NCI-H2196 treated with DMSO at 0.1 percent for 48 hours (cell line): ENCODE measurements at regions not wholly inside any gene's neighbourhood (a gene's known extent, or its start where the extent isn't known, plus 50 kb on each side); places are given as distances from the start of the nearest gene placed in this dataset.
"Not testable (repeated sequence)": the region's sequence is repeated elsewhere in the genome, so short reads cannot be mapped to it uniquely, and the experiment has no call there.

Source experiments
- DNase-seq: peaks from one replicate; lab custom pipeline; 2025; ENCODE audit not compliant: unreplicated experiment; lab: John Stamatoyannopoulos, UW

DNA sequence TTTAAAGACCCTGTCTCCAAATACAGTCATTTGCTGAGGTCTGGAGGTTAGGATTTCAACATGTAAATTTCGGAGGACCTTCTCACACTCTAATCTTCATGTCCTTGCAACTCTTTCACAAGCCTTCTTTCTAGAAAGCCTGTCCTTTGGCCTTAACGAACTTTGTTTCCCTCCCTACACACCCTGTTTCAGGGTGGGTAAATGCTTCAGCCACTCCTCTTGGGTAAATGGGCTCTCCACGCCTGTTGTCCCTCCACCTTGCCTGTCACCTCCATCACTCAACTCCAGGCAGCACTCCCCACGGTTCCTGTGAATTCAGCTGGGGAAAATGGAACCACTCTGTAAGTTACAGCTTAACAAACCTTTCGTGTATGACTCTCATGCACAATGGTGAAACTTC is 84.0 kb upstream of the COG2 start:
- DNase-seq = no peak

DNA sequence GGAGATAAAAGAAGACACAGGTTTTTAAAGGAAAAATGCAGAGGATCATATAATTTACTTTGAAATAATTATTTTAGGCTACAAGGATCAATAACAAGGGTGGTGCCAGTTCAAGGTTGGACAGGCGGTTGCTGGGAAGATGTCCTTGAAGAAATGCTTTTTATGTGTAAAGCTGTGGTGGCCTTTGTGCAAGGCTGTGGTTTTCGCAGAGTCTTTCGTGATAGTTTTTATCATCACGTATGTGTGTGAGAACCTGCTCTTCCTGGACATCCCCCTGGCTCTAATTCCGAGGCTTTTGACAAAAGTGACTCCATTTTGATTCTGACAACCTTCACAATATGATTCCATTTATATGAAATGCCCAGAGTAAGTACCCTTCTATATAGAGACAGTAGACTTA is 85.8 kb upstream of the COG2 start:
- DNase-seq = no peak

DNA sequence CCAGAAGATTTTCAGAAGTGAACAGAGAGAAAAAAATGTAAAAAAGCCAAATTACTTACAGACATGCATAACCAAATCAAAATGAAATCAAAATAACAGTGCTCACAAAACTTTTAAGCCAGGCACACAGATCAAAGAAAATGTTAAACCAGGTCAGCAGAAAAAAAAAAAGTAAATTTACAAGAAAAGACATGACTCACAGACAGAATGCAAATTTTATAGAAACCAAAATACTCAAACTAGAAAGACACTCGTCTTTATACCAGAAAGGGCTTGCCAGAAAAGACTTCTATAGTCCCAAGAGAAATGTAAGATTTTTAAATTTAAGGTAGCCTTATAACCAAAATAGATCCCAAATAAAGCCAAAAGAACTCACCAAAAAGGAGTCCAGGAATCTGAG is 86.5 kb upstream of the COG2 start:
- no peak for DNase-seq

DNA sequence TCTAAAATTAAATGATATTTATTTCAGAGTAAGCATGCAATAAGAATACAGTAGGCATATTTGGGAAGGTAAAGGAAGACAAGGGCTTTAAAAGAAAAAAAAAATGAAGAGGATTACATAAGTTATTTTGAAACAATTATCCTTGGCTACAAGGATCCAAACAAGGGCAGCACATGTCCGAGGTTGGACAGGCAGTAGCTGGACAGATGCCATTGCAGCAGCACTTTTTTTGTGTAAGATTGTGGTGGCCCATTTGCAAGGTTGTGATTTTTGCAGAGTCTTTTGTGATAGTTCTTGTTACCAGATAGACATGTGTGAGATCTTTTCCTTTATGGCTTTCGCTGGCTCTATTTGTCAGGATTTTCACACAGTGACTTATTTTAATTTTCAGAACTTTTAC is 89.4 kb upstream of the COG2 start:
- DNase-seq = no peak

DNA sequence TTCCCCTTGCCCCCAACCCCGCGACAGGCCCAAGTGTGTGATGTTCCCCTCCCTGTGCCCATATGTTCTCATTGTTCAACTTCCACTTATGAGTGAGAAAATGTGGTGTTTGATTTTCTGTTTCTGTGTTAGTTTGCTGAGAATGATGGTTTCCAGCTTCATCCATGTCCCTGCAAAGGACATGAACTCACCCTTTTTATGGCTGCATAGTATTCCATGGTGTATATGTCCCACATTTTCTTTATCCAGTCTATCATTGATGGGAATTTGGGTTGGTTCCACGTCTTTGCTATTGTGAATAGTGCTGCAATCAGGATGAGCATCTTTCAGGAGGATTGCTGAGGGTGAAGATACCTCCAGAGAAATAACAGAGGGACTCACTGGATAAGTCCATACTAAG is 91.3 kb upstream of the COG2 start:
- DNase-seq = not testable (repeated sequence)

DNA sequence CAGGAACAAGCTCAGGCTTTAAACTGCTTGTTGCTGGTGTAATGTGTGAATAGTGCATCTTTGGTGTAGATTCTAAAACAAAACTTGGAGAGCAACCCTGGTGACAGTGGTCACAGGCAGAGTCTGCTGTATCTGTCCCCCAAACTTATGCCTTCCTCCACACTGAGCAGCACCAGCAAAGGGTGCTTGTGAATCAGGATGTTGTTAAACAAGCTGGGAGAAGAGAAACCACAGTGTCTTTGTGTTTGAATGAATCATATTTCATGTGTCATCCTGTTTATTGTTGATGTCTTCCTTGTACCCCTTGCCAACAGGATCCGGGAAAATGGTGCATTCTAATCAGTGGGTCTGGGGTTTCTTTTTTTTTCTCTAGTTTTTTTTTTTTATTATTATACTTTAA is 91.9 kb upstream of the COG2 start:
- peak; percentile 41 for DNase-seq

DNA sequence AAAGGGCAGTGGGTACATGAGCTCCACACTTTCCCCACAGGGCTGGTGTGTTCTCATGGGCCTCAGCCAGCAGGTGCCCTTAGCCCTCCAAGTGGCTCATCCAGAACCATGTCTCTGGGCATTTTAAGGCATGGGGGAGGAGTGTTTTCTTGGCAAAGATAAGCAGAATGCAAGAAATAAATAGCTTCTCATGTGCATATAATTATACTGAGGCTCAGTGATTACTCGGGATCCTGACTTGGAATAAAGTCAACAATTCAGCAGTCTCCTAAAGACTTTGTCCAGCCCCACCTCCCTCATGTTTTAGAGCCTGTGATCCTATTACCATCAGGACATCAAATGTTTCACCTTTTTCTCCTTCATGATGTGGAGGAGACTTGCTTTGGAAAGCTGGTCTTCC is 92.7 kb upstream of the COG2 start:
- peak; percentile 68 for DNase-seq

DNA sequence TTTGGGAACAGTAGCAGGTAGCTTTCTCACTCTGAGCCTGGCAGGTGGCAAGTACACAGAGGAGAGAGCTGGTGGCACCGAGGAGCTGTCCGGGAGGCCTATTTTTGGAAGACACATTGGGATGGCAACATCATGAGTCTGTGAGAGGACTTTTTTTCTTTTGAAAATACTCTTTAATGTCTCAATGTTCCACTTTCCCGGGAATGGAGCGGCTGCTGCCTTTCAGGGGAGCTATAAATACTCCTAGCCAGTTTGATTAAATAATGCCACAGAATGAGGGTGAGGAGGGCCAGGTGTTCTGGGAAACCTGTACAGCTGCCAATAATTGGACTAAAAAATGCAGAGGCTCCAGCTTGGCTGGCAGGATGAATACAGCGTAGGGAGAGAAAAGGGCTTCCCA is 93.3 kb upstream of the COG2 start:
- peak; percentile 72 for DNase-seq

DNA sequence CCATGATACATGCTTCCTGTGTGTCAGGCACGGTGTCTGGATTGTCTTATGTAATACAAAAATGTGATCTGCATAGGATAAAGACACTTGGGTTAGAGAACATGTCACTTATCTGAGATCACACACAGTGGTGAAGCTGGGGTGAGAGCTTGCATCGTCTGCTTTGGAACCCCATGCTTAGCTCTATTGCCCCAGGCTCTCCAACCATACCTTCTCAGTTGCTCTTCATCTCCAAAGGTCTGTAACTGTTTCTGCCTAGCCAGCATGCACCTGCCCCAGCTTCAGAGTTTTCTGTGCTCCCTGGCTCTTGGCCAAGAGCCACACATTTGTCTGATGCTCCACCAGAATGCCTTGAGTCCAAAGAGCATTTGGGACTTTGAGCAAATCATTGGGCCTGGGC is 93.9 kb upstream of the COG2 start:
- peak; percentile 42 for DNase-seq

DNA sequence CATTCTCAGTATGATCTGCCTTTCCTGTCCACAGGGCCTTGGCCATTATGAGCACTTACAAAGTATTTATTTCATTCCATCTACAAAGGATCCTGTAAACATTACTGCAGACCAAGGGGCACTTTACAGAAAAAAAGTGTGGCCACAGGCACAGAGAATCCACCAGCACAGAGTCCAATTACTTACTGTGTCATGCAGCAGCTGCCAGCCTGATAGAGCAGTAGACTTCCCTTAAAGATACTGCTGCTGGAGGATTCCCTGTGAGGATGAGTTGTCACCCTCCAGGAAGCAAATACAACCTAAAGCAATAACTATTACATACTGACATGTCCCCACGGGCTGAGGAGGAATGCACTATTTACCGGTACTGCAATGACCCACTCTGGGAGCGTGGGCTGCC is 97.1 kb upstream of the COG2 start:
- DNase-seq = no peak

DNA sequence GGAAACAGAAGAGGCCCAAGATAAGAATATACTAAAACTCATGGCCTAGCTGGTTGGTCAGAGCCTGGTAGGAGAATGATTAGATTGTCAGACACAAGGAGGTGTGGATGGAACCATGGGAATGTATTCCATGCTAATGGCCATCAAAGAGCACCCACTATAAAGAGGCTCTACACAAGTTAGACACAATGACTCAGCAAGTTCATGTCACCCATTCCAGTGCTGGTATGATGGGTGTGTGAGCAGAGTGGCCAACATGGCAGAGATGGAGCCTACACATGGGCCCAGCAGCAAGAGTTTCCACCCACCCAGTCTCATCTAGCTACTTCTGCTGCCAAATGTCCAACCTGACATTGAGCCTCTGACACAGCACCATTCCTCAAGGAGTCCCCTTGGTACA is 97.5 kb upstream of the COG2 start:
- DNase-seq = no peak

DNA sequence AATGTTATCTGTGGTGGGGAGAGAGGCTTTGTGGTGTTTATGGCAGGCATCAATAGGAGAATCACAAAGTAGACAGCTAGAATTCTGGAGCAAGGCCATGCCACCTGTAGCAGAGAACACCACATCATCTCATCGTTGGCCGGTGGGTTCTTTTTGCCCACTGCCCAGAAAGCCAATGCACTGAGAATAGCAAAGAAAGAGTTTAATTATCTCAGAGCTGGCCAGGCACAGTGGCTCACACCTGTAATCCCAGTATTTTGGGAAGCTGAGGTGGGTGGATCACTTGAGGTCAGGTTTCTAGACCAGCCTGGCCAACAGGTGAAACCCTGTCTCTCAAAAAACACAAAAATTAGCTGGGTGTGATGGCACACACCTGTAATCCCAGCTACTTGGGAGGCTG is 99.2 kb upstream of the COG2 start:
- no peak for DNase-seq

DNA sequence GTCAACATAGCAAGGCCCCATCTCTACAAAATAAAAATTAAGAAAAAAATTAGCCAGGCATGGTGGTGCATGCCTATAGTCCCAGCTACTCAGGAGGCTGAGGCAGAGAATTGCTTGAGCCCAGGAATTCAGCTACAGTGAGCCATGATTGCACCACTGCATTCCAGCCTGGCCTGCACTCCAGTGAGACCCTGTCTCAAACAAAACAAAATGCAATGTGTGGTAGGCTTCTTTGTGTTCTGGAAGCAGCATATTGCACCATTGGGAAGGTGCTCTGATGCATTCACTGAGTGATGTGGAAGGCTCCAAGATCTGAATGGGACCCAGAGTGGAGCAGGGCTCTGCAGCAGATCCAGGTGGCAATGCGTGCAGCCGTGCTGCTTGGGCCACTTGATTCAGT is 99.6 kb upstream of the COG2 start:
- DNase-seq = no peak

DNA sequence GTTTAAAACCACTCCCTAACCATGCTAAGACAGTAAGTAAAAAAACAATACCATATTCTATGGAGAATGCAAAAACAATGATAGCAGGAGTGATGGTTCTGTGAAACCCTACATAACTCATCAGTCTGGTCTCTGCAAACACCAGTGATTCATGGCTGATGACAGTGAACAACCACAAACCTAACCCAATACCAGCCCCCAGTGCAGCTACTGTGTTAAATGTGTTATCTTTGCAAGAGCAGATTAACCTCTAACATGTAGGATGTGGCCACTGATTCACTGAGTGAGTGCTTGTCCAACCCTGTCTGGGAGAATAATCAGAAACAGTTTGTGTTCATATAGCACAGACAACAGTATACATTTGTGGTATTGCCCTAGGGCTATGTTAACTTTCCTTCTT is 100.2 kb upstream of the COG2 start:
- no peak for DNase-seq

DNA sequence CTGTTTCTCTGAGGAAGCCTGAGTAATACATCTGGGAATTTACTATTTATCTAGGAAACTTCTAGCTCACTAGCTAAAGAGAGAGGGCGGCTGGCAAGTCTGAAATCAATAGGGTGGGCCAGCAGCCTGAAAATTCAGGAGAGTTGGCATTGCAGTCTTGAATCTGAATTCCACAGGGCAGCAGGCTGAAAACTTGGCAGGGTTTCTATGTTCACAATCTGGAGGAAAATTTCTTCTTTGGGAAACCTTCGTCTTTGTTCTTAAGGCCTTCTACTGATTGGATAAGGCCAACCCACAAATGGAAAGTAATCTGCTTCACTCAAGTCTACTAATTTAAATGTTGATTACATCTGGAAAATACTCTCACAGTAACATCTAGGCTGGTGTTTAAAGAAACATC is 101.0 kb upstream of the COG2 start:
- no peak for DNase-seq

DNA sequence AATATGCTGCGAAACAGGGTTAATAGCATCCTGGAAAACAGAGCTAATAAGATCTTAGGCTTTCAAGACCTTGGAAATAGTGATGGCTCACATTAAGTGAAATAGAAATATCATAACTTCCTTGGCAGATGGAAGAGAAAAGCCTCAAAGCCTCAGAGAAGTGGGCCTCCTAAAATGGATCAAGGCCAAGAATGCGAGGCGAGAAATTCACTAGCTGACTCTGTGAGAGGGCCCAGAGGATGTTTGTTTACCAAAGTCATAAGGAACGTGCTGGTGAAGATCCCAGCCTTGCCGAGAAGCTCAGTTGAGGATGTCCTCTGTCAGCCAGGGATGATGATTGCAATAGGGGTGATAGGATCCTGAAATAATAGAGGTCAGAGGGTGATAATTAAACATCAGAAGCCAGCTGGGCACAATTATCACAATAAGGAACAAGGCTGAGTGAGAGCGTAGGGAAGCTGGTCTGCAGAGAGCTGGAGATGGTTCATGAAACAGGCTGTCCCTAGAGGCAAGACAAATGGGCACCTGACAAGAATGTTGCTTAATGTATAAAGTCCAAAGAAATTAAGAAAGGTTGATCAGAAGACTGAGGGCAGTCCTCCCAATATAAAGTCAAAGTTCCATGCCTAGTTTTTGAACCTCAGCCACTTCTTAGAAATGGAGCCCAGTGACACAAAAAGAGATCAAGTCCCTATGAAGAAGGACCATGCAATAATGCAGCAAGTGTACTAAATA is 101.7 kb upstream of the COG2 start:
- DNase-seq = no peak

DNA sequence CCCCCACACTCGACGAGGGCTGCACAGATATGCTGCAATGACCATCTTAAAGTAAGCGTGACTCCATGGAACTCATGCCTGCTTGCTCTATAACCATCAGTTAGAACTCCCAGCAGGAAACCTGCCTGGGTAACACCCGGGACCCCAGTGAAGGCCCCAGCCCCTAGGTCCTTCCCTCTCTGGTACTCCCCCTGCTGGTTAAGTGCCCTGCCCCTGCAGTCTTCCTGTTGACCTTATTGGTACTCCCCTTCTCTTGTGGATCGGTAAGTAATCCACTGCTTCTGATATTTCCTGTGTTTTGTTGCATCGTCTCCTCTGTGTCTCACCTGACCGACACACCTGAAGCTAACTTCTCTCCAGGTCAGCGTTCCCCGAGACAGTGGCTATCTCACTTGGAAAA is 104.8 kb upstream of the COG2 start:
- no peak for DNase-seq

DNA sequence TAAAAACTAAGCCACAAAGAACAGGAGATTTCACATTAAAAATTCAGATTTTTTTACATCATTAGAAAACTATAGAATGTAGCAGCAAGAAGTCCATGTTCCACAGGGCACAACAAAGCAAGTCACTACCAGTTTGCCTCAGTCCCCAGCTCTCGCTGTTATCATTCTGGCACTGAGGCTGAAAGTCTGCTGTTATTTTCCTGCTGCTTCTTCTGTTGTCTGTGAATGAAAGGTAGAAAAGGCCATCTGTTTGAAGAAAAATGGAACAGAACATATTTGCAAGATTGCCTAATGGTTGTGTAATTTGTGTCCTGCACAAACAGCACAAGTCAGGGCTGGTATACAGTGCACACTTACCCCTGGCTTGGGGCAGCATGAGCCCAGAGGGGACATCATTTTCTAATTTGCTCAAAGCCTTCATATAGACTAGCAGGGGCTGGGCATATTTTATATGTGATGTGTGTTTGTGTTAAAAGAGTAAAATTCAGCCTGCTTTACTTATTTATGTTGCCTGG is 105.6 kb upstream of the COG2 start:
- no peak for DNase-seq

DNA sequence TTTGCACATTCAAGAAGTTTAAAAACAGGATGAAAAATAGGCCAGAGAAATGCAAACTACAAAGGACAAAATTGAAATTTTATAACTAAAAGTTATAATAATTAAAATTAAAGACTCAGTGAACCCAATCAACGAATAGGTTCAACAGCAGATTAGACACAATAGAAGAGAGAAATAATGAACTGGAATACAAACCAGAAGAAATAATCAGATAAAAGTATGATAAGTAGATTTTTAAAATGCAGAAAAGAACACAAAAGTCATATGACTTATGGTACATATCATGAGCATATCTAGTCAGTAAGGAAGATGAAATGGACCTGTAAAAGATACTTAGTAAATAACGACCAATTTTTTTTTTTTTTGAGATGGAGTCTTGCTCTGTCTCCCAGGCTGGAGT is 108.1 kb upstream of the COG2 start:
- DNase-seq = no peak

DNA sequence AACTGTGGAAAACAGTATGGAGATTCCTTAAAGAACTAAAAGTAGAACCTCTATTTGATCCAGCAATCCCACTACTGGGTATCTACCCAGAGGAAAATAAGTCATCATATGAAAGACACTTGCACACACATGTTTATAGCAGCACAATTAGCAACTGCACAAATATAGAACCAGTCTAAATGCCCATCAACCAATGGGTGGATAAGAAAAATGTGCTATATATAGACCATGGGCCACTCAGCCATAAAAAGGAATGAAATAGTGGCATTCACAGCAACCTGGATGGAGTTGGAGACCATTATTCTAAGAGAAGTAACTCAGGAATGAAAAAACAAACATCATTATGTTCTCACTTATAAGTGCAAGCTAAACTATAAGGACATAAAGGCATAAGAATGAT is 105.0 kb upstream of the PGBD5 start:
- DNase-seq = no peak

DNA sequence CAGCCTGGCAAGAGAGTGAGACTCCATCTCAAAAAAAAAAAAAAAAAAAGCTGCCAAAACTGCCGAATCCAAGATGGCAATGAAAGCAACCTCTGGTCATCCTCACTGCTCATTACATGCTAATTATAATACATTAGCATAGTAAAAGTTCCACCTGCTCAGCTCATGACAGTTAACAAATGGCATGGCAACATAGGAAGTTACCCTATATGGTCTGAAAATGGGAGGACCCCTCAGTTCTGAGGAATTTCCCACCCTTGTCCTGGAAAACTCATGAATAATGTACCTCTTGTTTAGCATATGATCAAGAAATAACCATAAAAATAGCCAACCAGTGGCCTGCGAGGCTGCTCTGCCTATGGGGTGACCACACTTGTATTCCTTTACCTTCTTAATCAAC is 93.1 kb upstream of the PGBD5 start:
- no peak for DNase-seq

DNA sequence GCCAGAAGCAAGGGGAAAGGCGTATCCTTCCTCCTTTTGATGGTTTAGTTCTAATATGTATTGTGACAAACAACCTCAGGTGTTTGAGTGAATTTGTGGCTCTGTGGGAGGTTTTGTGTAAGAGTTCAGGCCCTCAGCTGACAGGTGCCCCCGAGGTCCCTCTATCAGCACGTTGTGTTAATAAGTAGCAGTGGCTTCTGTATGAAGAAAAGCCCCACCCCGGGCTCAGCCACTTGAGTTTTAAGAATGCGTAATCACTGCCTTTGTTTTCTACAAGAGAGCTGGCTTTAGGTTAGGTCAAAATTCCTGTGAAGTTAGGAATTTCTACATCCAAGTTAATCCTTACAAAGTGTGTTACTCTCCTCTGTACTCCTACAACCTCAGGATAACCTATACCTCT is 92.4 kb upstream of the PGBD5 start:
- no peak for DNase-seq

DNA sequence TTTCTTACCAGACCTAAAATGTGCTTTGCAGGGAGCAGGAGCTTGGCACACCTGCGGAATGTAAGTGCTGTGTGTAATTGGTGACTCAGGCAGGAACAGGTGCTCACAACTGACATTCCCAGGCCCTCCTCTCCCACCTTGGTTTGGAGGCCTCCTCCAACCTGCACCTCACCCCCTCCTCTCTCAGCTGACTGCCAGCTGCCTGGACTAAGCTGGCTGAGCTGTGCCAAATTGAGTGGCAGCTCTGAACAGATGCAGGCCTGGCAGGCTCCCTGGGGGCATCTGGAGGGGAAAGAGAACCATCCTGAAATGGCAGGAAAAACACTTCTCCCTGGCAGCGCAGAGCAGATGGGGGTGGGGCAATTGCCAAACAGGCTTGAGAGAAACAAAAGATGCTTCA is 91.7 kb upstream of the PGBD5 start:
- DNase-seq = peak; percentile 79
